PC-9 (cell line): ENCODE measurements at regions not wholly inside any gene's neighbourhood (a gene's known extent, or its start where the extent isn't known, plus 50 kb on each side); places are given as distances from the start of the nearest gene placed in this dataset.

ENCODE experiments used
- BruUV-seq: library from RNA; stranded (reverse); fragments of 400-500 nt; replicated peaks from 2 replicates; lab custom pipeline; 2021; lab: Mats Ljungman, UMichigan
- CTCF ChIA-PET: fragments of 300-600 bp; sonication (Branson Sonifier 250); formaldehyde crosslinking; loops from one replicate; lab custom pipeline; 2022; ENCODE audit warnings: antibody characterized with exemption; lab: Charles Lee
- POLR2A ChIA-PET: fragments of 300-600 bp; sonication (Branson Sonifier 250); formaldehyde crosslinking; loops from one replicate; lab custom pipeline; 2022; ENCODE audit warnings: antibody characterized with exemption; ENCODE audit not compliant: unreplicated experiment; lab: Charles Lee
- DNase-seq, 2 experiments: peaks; one replicate each; pipeline versions ENCODE4 v3.0.0 to v3.0.0-alpha.2; 2015 to 2022; ENCODE audit warnings: mixed read lengths in 1 of 2
- H2AFZ ChIP-seq: fragments of 200-600 bp; sonication (generic); 2 replicates; pipeline ENCODE4 v1.8.1; 2017; ENCODE audit warnings: antibody characterized with exemption
- H3F3A ChIP-seq: fragments of 200-600 bp; sonication (generic); 2 replicates; pipeline ENCODE4 v1.8.1; 2017; ENCODE audit warnings: antibody characterized with exemption, mild to moderate bottlenecking, low read depth; ENCODE audit not compliant: insufficient read depth
- H3K27ac ChIP-seq: fragments of 200-600 bp; sonication (generic); 2 replicates; pipeline ENCODE4 v1.6.1; 2016; ENCODE audit warnings: mixed run types
- H3K27me3 ChIP-seq: fragments of 200-600 bp; sonication (generic); 2 replicates; pipeline ENCODE4 v1.6.1; 2016; ENCODE audit warnings: low read depth, mixed run types; ENCODE audit not compliant: insufficient read depth
- H3K36me3 ChIP-seq: fragments of 200-600 bp; sonication (generic); 2 replicates; pipeline ENCODE4 v1.6.1; 2016; ENCODE audit warnings: low read depth, mixed run types
- H3K4me1 ChIP-seq: fragments of 200-600 bp; sonication (generic); replicated peaks from 2 replicates; pipeline ENCODE4 v1.6.1; 2016; ENCODE audit warnings: mixed run types; ENCODE audit not compliant: insufficient read depth
- H3K4me2 ChIP-seq: fragments of 200-600 bp; sonication (generic); 2 replicates; pipeline ENCODE4 v1.6.1; 2017; ENCODE audit warnings: mixed run types
- H3K4me3 ChIP-seq: fragments of 200-600 bp; sonication (generic); 2 replicates; pipeline ENCODE4 v1.6.1; 2016; ENCODE audit warnings: mixed run types
- H3K79me2 ChIP-seq: fragments of 200-600 bp; sonication (generic); 2 replicates; pipeline ENCODE4 v1.6.1; 2017; ENCODE audit warnings: low read depth, mixed run types
- H3K9me2 ChIP-seq: fragments of 200-600 bp; sonication (generic); 2 replicates; pipeline ENCODE4 v1.8.1; 2017; ENCODE audit warnings: mild to moderate bottlenecking; ENCODE audit not compliant: insufficient read depth
- H3K9me3 ChIP-seq: fragments of 200-600 bp; sonication (generic); 2 replicates; pipeline ENCODE4 v1.8.1; 2016; ENCODE audit warnings: low read depth; ENCODE audit not compliant: insufficient read depth
- H4K20me1 ChIP-seq: fragments of 200-600 bp; sonication (generic); 2 replicates; pipeline ENCODE4 v1.8.1; 2017; ENCODE audit not compliant: insufficient read depth
- EZH2 ChIP-seq: fragments of 200-600 bp; sonication (generic); IDR thresholded peaks from 2 replicates; pipeline ENCODE4 v1.8.0; 2017; ENCODE audit warnings: antibody characterized with exemption, low read depth
- intact Hi-C: fragments of 100-400 bp; cut with micrococcal nuclease; formaldehyde crosslinking; loops from one replicate; pipeline ENCODE4 v1.10.0; 2022; ENCODE audit not compliant: unreplicated experiment
- TF ChIP-seq, protein P1 (sequence below): fragments of 200-600 bp; sonication (generic); conservative IDR thresholded peaks from 2 replicates; pipeline ENCODE4 v1.6.1; 2017; ENCODE audit warnings: mixed run types, antibody characterized with exemption, mild to moderate bottlenecking, moderate library complexity

DNA sequence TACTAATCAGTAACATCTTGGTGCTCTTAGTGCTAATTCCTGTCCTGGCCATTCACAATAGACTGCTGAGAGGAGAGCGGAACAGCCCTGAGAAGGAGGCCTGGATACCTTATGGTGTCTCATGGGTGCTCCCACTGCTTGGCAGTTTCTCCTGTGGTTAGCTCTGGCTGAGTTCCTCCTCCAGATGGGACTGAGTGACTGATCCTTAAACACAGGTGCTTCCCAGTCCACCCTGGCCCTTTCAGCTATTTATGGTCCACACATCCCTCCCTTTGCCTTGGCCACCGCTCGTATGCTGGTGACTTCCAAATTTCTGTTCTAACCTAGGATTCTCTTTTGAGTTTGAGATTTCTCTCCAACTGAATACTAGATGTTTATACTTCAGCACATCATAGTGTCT is 157.0 kb upstream of the CACNA1E start:
- Histone ChIP-seq H3F3A (no peaks in the 10 kb centered on the region), H3K79me2 (no peaks in the 10 kb centered on the region), H2AFZ (no peak overlapping the region), H4K20me1 (no peaks in the 10 kb centered on the region), H3K27ac (no peak overlapping the region), H3K27me3 (peaks cover 15% of the 10 kb centered on the region), H3K4me2 (no peak overlapping the region), H3K9me3 (no peaks in the 10 kb centered on the region), H3K4me1 (peaks cover 11% of the 10 kb centered on the region), H3K4me3 (no peak overlapping the region), H3K36me3 (no peaks in the 10 kb centered on the region), H3K9me2 (no peaks in the 10 kb centered on the region)
- CTCF ChIA-PET, result no interaction called here
- intact Hi-C loops, result no loop called here
- no TSS peak for BruUV-seq
- TF ChIP-seq, protein P1, sequence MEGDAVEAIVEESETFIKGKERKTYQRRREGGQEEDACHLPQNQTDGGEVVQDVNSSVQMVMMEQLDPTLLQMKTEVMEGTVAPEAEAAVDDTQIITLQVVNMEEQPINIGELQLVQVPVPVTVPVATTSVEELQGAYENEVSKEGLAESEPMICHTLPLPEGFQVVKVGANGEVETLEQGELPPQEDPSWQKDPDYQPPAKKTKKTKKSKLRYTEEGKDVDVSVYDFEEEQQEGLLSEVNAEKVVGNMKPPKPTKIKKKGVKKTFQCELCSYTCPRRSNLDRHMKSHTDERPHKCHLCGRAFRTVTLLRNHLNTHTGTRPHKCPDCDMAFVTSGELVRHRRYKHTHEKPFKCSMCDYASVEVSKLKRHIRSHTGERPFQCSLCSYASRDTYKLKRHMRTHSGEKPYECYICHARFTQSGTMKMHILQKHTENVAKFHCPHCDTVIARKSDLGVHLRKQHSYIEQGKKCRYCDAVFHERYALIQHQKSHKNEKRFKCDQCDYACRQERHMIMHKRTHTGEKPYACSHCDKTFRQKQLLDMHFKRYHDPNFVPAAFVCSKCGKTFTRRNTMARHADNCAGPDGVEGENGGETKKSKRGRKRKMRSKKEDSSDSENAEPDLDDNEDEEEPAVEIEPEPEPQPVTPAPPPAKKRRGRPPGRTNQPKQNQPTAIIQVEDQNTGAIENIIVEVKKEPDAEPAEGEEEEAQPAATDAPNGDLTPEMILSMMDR, result no peak
- no peak for TF ChIP-seq EZH2
- DNase-seq, result no peak
- POLR2A ChIA-PET, result no interaction called here

DNA sequence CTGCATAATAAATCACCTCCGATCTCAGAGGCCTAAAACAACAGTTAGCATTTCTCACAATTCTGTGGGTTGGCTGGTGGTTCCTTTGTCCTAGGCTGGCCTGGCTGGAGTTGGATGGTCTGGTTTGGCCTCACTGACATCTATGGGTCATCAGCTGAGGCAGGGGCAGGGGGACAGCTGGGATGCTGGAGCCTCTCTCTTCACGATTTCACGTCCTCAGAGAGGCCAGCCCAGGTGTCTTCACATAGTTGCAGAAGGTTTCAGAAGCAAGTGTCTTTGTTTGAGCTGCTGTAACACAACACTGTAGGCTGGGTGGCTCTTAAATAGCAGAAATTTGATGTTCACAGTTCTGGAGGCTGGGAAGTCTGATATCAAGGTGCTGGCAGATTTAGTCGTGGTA is 155.5 kb upstream of the CACNA1E start:
- H3K4me2 ChIP-seq, result no peak overlapping the region
- no peaks in the 10 kb centered on the region for H3K9me3 ChIP-seq
- peaks cover 12% of the 10 kb centered on the region for H3K27me3 ChIP-seq
- no peaks in the 10 kb centered on the region for H3K79me2 ChIP-seq
- ChIA-PET POLR2A (no interaction called here), CTCF (no interaction called here)
- H3K4me3 ChIP-seq, result no peak overlapping the region
- no peaks in the 10 kb centered on the region for H3K36me3 ChIP-seq
- no peak overlapping the region for H2AFZ ChIP-seq
- H3K9me2 ChIP-seq, result no peaks in the 10 kb centered on the region
- no peak overlapping the region for H3K27ac ChIP-seq
- no TSS peak for BruUV-seq
- peaks cover 11% of the 10 kb centered on the region for H3K4me1 ChIP-seq
- no peaks in the 10 kb centered on the region for H3F3A ChIP-seq
- DNase-seq, result no peak
- intact Hi-C loops, result no loop called here
- TF ChIP-seq, protein P1, result no peak
- TF ChIP-seq EZH2, result no peak
- H4K20me1 ChIP-seq, result no peaks in the 10 kb centered on the region

DNA sequence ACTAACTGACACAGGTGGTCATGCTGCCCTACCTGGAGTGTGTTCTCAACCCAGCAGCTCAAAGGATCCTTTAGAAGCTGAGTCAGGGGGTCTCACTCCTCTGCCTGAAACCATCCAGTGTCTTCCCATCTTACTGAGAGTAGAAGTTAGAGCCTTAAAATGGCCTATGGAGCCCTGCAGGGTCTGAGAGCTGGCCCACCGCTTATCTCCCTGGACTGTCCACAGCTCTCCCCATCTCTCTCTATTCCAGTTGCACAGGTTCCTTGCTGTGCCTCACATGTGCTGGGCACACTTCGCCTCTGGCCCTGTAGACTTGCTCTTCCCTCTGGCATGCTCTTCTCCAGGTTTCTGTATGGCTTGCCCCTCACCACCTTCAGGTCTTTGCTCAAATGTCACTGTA is 148.6 kb upstream of the CACNA1E start:
- Histone ChIP-seq H3K4me2 (no peak overlapping the region), H3K36me3 (no peaks in the 10 kb centered on the region), H3K4me3 (no peak overlapping the region), H3F3A (no peaks in the 10 kb centered on the region), H3K27me3 (peaks cover 5% of the 10 kb centered on the region), H2AFZ (no peak overlapping the region), H4K20me1 (no peaks in the 10 kb centered on the region), H3K9me3 (peaks cover 3% of the 10 kb centered on the region; the same call in 1 of the 2 replicates), H3K9me2 (no peaks in the 10 kb centered on the region), H3K27ac (no peak overlapping the region), H3K79me2 (no peaks in the 10 kb centered on the region), H3K4me1 (no peaks in the 10 kb centered on the region)
- CTCF ChIA-PET, result no interaction called here
- POLR2A ChIA-PET, result no interaction called here
- no peak for TF ChIP-seq EZH2
- TF ChIP-seq, protein P1, result no peak
- BruUV-seq, result no TSS peak
- intact Hi-C loops, result no loop called here
- no peak for DNase-seq
